ENCODE measurements at regions not wholly inside any gene's neighbourhood (a gene's known extent, or its start where the extent isn't known, plus 50 kb on each side); places are given as distances from the start of the nearest gene placed in this dataset.

DNA sequence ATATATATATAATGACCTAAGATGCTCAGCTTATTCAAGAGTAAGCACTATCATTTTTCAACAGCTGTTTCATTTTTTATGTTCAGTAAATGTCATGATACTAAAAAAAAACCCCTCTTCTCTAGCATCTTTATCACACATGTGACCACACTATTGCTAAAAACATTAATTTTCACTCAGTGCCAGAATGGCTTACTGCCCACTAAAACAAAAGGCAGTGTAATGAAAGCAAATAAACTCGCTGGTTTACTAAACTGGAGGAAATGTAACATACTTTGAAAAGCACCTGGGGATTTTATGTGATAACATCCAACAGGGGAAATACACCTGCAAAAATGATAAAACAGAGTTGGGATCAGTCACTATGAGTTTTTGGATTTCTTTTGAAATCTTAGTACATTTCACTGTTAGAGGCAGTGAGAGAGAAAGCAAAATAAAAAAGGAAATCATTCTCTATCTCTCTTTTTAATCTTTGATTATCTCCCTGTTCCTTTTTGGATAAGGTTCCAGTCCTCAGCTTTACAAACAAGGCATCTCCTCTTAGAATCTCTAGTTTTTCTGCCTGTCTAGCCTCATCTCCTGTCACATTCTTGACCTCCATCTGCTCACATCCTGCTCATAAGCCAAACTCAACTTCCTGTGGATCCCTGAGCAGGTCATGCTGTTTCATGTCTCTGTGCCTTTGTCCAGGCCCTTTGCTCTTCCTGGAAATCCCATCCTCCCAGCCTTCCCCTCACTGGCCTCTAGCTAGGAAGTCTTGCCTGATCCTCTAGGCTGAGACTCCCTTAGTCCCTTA, 338.0 kb downstream of the MAN2A1 start:
- DNase-seq (ENCODE audit: low read depth in 4 of 4, low spot score in 1 of 4), result no peak

DNA sequence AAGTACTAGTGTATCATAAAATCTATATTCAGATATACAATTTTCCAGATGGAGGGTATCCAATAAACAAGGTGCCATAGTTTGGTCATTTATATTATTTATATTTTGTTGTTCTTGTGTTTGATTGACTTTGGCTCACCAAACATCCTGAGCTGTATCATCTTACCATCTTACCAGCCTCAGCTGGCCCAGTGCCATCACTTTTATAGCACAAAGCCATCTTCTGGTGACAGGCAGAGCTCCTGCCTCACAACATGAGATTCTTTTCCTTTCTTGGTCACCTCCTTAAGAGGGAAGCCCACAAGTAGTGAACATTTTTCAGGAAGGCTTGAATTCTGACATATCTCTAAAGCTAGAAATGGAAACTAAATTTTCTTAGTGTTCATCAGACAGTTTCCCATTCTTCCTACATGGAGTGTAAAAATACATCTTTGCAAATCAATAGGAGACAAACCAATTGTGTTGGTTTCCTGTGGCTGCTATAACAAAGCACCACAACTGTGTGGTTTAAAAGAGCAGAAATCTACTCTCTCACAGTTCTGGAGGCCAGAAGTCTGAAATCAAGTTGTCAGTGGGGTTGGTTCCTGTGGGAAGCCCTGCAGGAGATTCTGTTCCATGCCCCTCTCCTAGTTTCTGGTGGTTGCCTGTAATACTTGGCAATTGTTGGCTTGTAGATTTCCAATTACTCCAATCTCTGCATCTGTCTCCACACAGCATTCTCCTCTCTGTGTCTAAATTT, 341.8 kb downstream of the MAN2A1 start:
- DNase-seq (ENCODE audit: low read depth in 4 of 4, low spot score in 1 of 4), result no peak

DNA sequence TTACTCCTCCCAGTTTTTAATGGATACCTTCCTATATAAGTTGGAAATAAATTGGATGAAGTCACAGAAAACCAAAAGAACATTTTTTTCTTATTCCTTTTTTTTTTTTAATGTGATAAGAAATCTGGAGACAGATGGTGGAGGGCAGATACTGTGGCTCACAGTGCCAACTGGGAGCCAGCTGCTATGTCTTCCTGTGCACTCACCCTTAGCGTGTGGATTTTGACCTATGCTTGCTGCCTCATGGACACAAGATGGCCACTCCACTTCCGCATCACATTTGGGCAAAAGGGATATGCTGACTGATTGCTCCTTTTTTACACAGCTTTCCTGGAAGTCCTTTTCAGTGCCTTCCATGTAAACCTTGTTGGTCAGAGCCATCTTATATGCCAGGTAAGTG, 342.6 kb downstream of the MAN2A1 start:
- DNase-seq (ENCODE audit: low read depth in 4 of 4, low spot score in 1 of 4), result no peak

DNA sequence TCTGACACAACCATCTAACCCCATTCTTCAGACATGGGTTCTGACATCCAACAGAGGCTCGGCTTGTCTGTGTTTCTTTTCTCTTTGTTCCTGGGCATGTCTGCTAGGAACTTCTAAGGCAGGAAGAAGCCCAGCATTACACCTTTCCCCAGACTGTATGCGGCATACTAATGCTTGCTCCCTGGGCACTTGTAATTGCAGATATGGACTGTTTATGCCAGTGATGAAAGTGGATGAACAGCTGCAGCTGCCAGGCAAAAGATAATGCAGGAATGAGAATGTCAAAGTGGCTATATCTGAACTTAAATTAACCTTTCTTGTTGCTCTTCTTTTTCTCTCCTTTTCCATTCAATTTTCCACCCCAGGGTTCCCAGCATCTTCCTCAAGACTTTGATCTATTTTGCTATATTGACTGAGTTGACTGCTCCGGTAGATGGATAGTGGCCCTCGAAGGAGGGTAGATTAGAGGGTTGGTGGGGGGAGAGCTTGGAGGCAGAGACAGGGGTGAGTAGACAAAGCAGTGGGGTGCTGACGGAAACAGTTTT, 344.4 kb downstream of the MAN2A1 start:
- no peak for DNase-seq (ENCODE audit: low read depth in 4 of 4, low spot score in 1 of 4)

DNA sequence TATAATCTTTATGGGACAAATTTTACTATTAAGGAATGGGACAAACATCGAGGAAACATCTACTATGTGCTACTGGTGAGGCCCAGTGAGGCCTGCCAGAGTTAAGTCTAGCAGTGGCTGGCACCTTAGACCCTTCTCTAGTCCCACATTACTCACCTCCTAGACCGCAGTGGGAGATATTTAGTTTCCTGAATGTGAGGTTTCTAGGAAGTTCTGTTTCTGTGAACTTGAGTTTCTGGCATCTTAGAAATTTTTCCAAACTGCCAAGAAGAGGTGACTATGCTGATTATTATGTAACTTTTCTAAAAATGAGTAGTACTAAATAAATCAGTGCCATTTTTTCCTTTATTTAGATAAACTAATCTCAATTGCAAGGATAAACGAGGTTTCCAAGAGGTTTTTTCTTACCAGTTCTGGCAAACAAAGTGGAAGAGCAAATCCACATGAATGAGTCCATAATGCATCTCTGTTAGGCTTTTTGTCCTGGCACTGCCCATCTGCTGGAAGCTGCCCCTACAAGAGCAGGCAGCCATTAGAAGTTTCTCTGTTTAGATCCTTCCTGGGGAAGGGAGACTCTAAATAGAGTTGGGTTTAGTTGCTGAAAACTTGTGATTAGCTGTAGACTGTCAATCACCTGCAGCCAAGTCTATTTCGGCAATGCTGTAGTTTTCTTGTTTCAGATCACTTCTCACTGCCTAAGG, 348.7 kb downstream of the MAN2A1 start:
- DNase-seq (ENCODE audit: low read depth in 4 of 4, low spot score in 1 of 4), result no peak

DNA sequence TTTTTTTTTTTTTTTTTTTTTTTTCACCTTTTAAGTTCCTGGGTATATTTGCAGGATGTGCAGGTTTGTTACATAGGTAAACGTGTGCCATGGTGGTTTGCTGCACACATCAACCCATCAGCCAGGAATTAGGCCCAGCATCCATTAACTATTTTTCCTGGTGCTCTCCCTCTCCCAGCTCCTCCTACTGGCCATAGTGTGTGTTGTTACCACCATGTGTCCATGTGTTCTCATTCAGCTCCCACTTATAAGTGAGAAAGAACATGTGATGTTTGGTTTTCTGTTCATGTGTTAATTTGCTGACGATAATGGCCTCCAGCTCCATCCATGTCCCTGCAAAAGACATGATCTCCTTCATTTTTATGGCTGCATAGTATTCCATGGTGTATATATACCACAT, 350.5 kb downstream of the MAN2A1 start:
- DNase-seq (ENCODE audit: low read depth in 4 of 4, low spot score in 1 of 4), result no peak

DNA sequence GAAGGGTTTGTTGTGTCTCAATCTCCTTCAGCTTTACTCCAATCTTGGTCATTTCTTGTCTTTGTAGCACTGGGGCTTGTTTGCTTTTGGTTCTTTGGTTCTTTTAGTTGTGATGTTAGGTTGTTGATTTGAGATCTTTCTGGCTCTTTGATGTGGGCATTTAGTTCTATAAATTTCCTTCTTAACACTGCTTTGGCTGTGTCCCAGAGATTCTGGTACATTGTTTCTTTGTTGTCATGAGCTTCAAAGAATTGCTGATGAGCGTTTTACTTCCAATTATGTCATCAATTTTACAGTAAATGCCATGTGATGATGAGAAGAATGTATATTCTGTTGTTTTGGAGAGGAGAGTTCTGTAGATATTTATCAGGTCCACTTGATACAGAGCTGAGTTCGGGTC, 353.3 kb downstream of the MAN2A1 start:
- no peak for DNase-seq (ENCODE audit: low read depth in 4 of 4, low spot score in 1 of 4)

DNA sequence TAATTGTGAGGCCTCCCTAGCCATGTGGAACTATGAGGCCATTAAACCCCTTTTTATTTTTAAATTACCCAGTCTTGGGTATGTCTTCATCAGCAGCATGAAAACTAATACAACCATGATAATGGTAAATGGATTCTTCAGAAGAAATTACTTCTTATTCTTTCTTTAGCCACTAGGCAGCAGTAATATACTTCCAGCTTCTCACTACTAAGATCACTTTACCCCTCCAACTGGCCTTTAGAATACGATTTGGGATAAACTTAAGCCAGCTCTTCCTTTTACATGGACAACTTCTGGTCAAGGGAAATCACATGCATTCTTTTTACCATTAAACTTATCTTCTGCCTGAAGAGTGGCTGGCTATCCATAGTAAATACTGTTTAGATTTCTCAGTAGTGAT, 355.4 kb downstream of the MAN2A1 start:
- DNase-seq (ENCODE audit: low read depth in 4 of 4, low spot score in 1 of 4), result no peak

DNA sequence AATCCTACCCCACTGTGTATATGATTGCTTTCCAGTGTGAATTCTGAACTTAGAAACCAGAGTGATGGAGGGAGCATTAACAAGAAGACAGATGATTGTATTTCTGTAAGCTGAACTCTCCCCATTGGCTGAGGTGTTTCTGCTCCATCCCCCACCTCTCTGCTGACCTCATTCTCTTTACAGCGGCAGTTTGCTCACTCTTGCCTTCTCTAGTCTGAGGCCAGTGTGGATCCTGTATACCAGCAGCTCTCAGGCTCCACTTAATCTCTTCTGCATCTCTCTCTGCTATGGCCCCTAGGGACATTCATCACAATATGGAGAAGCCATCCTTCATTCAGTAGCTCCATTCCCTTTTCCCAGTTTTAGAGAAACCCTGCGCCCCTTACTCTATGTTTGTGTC, 358.8 kb downstream of the MAN2A1 start:
- no peak for DNase-seq (ENCODE audit: low read depth in 4 of 4, low spot score in 1 of 4)

DNA sequence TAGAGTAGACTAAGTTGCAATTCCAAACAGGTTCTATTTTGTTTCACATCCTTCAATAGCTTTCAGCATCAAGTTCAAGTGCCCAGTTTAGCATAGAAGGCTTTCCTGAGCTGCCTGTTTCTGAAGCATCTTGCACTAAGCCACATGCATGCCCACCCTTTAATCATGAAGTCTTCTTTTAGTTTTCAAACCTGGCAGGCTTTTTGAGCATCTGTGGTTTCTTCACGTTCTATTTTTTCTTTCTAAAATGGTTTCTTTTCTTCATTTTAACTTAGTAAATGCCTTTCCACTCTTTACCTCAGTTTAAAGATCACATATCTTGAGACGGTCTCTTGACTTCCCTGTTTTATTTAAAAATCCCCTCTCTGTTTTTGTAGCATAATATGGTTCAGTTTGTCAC, 360.1 kb downstream of the MAN2A1 start:
- no peak for DNase-seq (ENCODE audit: low read depth in 4 of 4, low spot score in 1 of 4)

DNA sequence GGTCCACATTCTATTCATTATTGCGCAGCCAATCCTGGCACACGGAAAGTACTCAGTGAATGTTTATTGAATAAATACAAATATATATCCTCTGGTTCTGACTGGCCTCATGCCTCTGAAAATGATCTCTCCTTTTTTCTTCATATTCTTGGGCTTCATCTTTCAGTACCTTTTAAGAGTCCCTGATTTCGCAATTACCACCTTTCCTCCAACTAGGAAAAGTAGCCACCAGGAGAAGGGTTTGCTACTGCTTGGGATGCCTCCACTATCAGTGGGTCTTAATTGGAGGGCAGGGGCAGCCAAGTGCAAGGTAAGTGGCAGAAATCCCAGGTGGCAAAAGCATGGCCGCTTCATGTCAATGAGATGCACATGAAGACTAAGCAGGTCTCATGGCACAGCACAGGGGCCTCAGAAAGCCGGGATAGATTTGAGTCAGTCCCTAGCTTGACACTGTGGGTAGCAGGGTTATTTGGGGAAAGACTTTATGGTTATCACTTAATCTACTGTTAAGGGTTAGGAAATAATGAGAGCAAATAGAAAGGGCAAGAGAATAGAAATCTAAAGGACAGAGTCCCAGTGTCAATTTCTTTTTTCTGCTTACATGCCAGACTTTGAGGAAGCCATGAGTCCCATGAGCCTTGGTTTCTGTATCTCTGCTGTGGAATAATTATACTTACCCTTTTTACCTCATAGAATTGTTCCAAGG, 361.1 kb downstream of the MAN2A1 start:
- DNase-seq (ENCODE audit: low read depth in 4 of 4, low spot score in 1 of 4), result no peak

DNA sequence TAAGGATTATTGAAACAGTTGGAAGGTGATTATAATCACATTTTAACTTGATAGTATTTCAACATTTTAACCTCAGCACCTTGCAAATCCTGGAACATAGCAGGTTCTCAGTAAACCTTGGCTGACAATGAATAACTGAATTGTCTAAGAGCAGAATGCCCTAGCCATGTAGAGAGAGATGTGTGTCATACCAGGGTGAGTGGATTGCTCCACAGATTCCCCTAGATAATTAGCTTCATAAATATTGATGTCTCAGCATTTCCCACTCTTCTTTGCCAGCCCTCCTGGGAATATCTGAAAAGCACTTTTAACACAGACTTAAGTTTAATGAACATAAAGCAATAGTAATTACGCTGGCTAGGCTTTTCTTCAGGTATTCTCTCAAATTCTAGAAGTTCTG, 363.5 kb downstream of the MAN2A1 start:
- DNase-seq (ENCODE audit: low read depth in 4 of 4, low spot score in 1 of 4), result no peak

DNA sequence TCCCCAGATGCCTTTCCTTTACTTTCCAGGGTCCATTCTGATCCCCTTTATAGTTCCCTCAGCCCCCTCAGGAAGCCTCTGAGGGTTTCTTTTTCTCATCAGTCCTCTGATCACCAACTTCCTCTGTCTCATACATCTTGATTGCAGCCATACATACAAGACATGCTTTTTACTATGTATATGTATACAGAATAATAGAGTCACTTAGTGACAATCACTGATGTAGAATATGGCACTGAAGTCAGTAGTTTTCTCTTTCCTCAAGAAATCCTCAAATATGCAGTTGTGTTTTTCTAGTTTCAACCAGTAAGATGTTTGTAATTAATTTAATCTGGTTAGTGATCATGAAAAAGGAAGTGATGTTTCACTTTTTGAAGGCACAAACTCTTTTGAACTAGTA, 364.1 kb downstream of the MAN2A1 start:
- no peak for DNase-seq (ENCODE audit: low read depth in 4 of 4, low spot score in 1 of 4)

DNA sequence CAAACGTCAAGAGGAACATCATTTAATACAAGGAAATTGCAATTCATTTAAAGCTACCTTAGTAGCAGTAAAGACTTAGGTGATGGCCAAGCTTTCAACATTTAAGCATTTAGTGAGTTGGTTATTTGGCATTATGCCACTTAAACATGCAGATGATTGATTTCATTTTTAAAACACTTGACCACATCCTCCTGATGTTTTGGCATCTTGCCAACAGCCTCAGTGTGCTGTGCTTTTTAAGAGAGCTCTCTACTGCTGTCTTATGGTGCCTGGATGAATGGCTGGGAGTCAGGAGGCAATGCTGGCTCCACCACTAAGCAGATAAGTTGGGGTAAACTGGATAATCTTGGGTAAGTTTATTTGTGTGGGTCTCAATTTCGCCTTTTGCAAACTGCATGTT, 364.5 kb downstream of the MAN2A1 start:
- DNase-seq (ENCODE audit: low read depth in 4 of 4, low spot score in 1 of 4), result peak; percentile 23 to 43 (median 34)

DNA sequence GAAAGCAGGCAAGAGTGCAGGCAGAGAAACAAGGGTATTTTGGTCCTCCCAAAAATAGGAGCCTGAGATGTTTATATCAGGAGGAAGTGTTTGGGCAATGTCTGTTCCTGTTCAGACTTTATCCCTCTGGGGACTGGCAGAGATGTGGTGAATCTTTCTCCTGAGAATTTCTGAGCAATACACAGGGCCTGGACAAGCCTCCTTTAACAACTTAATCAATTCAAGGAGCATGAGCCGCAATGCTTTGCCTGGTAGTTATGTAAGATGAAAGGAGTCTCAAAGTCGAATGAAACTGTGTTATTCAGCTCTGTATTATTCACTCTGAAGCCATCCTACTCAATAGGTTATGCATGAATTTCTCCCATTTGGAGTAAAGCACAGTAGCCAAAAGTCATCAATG, 365.6 kb downstream of the MAN2A1 start:
- no peak for DNase-seq (ENCODE audit: low read depth in 4 of 4, low spot score in 1 of 4)

DNA sequence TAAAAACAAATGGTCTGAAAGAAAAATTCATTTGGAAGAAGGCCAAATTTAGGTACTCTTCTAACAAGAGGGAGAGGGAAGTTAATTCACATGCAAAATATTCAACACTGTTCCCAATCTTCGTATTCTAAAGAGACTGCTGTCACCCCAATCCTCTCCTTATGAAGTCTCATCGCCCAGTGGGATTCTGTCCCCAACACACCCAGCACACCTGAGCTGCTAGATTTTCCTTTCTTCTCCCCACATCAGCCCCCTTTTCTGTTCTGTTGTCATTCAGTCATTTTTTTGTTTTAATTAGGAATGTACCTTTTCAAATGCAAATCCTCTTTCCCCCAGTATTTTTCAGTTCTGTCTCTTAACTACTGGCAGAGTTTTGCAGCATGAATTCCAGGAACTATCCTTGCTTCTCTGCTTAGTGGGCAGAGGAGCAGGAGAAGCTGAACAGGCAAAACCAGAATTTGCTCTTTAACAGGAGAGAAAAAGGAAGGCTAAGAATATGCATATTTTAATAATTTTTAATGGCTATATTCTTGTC, 366.9 kb downstream of the MAN2A1 start:
- no peak for DNase-seq (ENCODE audit: low read depth in 4 of 4, low spot score in 1 of 4)

DNA sequence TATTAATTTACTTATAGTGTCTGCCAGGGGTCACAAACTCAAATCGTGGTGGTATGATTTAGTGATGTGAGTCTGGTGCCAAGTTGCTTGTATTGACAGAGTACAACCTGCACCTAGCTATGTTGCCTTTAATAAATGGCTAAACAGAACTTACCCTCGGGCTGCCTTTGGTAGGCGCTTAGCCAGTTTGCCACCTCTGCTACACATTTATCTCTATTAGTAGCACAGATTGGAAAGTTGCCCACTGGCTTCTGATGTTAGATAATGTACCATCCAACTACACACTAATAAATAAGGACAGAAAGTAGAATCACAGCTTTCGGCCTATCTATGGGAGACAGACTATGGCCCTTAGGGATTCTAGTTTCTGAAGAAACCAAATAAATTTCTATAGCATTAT, 368.4 kb downstream of the MAN2A1 start:
- DNase-seq (ENCODE audit: low read depth in 4 of 4, low spot score in 1 of 4), result no peak

DNA sequence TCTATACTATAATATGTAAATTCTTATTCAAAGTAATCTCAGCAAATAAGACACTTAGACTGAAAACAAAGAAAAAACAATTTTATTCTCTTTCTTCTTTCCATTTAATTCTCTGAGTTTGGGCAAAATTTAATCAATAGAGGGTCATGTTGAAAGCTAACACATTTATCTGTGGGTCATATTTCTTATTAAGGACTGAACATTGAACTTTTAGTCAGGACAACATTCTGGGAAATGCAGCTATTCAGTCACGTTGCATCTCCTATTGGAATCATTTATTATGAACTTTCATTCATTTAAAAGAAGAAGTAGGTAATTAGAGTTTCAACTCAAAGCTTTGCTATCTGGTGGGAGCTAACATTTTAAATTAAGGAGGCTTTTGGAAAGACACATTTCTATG, 372.5 kb downstream of the MAN2A1 start:
- DNase-seq (ENCODE audit: low read depth in 4 of 4, low spot score in 1 of 4), result no peak

DNA sequence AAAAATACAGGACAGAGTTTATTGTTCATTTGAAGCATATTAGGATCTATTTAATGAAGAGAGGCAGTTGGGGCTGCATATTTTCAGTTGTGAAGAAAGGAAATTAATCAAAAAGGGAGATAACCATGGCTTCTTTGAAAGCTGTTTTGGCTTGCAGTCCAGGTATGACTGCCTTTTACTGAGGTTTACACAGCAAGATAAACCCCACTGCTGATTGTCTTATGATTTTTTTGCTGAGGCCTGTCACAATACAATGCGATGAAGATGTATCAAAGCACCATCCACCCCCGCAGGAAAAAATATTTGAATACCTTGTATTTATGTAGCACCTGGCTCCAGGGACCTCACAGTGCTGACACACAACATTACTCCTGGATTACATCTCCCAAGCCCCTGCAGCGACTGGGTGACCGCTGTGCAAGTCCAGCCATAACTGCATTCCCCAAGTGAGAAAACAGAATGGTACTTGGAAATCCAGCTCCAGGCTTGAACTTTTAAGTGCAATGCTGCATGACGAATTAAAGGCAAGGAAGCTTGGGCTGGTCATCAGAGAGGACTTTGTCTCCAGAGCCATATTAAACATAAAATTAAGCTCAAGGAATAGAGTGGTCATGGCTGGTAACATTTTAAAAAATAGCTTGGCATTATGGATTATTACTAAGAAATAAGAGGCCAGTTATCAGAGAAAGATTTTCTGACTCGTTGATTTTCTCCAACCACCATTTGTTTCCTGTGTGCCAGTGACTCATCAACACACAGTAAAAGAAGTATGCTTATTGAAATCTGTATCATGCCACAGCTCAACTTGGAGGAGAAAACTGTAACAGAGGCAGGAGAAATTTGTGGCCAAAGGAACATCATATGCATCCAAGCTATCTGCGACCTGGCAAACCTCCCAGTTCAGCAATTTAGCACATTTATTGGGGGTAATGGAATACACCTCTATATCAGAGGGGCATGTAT, 374.2 kb downstream of the MAN2A1 start:
- DNase-seq (ENCODE audit: low read depth in 4 of 4, low spot score in 1 of 4), result no peak
